HG03025 (cell line): ENCODE measurements at regions not wholly inside any gene's neighbourhood (a gene's known extent, or its start where the extent isn't known, plus 50 kb on each side); places are given as distances from the start of the nearest gene placed in this dataset.

Source experiments
- ATAC-seq: cut with Tn5 transposase; IDR thresholded peaks from one replicate; pipeline ENCODE4 v1.9.1; 2021; ENCODE audit warnings: mild to moderate bottlenecking, moderate library complexity; ENCODE audit not compliant: unreplicated experiment, low FRiP score

DNA sequence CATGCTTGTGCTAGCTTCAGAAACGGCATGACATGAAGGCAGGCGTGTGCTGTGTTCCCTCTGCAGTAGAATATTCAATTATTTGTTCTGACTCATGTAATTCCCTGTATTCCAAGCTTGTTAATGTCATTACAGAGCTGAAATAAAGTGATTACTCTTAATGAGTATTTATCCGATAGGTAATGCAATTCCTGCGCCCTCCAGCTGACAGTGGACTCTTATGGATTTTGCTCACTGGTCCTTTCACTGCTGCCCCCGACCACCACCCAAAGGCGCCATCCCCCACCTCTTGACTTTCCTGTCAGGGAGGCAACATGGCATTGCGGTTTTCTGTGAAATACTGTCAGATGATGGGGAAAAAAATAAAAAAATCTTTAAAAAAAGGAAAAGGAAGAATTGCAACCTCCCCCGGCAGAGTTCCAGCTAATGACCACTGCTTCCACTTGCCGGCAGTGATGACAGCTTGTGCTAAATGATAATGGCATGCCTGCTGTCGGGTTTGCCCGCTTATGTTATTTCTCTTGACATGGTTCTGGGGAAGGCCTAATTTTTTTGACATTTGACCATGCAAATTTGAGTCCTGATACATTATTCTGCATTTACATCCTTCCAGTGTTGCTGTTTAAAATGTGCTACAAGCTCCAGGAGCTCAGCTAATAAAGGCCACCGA is 335.3 kb upstream of the ADAMTS16 start:
- no peak for ATAC-seq

DNA sequence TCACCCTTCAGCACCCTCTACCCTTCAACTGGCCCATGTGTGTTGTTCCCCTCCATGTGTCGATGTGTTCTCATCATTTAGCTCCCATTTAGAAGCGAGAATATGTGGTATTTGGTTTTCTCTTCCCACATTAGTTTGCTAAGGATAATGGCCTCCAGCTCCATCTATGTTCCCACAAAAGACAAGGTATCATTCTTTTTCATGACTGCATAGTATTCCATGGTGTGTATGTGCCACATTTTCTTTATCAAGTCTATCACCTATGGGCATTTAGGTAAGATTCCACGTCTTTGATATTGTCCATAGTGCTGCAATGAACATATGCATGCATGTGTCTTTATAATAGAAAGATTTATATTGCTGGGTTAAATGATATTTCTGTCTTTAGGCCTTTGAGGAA is 325.1 kb upstream of the ADAMTS16 start:
- ATAC-seq: no peak

DNA sequence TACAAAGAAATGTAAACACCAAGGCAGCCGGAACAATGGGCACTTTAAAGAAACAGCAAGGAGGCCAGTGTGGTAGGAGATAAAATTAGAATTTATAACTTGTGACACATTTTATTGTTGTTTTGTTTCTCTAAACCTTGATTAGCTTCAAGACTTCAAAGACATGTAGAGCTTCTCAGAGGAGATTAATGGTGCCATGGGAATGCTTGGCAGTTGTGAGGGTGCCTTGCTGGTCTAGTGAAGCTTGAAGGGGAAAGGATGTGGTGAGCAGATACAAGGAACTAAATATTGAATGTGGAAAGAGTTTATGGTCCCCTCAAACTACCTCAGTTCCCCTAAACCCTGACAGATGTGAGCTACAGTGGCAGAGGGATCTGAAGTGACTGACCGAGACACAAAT is 322.4 kb upstream of the ADAMTS16 start:
- ATAC-seq: no peak

DNA sequence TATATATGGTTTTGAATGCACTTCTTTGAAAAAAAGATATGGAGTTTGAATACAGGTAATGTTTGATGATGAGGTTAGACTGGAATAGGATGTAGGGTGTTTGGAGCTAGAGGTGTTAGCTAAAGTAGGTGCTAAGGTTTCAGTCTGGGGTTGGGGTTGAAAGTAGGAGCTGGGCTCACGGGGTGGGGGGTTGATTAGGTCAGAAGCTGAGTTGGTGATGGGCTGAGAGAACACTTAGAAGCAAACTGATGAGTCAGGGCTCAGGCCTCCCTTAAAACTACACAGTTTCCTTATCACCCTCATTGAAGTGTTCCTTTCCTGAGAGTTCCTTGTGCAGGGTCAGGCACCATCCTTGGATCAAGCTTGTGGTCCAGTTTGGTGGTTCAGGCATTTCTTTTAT is 308.8 kb upstream of the ADAMTS16 start:
- ATAC-seq: no peak

DNA sequence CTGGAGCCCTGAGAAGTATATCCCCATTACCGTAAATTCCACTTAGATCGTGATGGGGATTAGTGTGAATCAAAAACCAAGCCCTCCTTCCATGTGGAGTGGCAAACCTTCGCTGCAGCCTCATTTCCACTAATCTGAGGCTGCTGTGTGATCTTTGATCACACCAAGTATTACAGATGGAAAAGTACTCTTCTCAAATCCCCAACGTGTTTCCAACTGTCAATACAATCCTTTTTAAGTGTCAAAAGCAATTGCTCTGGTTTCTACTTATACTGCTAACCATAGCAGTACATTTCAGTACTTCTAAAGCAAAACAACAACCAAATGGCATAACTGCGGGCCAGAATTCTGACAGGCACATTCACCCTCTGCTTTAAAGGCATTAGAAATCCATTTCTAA is 307.7 kb upstream of the ADAMTS16 start:
- ATAC-seq: no peak

DNA sequence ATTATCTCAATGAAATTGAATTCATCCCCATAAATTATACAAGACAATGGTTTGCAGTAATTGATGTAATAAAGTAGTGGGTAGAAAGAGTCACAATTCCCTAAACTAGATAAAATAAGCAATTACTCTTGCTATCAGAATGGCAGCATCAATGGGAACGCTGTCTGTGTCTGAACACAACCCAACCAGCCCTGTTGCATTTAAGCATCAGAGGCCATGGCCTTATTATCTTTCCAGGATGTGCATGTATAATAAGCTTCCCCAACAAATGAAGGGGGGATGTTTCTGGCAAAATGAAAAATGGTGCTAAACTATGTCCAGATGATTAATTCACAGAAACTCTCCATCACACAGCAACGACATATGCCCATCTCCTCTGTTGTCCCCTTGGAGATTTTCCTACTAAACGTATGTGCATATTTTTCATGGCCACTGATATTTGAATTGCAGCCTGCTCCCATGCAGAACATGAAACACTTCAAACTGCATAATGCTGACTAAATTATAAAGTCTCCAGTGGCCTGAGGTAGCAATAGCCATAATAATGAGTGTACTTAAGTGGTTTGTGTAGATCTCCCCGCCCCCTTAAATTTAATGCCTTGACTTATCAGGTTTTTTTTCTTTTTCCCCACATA is 306.9 kb upstream of the ADAMTS16 start:
- ATAC-seq: no peak

DNA sequence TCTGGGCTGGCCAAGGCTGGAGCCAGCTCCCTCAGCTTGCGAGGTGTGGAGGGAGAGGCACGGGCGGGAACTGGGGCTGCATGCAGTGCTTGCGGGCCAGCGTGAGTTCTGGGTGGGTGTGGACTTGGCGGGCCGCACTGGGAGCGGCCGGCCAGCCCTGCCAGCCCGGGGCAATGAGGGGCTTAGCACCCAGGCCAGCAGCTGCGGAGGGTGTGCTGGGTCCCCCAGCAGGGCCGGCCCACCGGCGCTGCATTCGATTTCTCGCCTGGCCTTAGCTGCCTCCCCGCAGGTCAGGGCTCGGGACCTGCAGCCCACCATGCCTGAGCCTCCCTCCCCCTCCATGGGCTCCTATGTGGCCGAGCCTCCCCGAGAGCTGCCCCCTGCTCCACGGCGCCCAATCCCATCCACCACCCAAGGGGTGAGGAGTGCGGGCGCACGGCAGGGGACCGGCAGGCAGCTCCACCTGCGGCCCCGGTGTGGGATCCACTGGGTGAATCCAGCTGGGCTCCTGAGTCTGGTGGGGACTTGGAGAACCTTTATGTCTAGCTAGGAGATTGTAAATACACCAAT is 302.6 kb upstream of the ADAMTS16 start:
- no peak for ATAC-seq

DNA sequence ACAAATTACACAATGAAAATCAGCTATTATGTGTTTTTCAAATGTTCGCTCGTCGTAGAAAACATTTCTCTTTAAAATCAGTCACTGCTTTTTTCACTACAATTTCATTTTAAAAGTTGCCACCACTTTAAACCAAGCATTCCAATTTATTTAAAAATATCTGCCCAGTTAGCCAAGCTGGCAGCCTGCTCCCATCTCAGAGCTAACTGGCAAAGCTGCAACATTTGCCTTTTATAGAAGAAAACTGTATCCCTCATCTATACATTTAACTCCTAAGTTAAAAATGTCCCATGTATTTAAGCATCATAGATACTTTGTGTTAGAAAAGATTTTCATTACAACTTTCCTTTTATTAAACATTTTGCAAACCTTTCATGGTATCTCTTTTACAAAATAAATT is 294.9 kb upstream of the ADAMTS16 start:
- ATAC-seq: no peak

DNA sequence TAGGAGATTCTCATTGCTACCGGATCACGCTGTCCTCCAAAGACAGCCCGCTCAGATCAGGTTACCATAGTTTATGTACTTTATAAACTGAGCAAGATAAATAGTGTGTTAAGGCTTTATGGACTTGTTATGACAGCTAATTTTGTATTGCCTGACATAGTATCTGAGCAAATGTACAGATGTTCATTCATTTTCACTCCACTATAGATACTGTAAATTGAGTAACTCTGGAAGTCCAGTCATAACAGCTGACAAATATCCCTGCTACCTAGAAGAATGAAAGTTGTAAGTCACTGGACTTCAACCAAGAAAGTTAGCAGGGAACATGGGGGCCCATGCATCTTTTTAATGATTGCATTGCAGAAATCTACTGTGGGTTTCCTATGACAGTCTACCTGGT is 292.4 kb upstream of the ADAMTS16 start:
- ATAC-seq: no peak

DNA sequence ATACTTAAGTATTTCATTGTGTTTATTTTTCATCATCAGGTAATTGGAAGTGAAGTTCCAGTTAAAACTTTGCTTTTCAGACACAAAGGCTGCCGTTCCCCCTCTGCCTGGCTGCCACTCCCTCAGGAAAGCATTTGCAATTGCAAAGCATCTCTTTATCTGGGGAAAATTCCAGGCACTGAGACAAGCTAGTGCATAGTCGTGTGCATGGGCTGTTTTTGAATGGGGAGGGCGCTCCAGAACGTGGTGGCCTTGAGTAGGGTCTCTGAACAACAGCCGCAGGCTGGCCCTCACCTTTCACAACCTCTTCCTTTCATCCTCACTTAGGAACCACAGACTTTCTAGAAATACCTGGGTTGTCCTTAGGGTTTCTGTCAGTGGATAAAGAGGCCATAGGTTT is 285.1 kb upstream of the ADAMTS16 start:
- ATAC-seq: no peak

DNA sequence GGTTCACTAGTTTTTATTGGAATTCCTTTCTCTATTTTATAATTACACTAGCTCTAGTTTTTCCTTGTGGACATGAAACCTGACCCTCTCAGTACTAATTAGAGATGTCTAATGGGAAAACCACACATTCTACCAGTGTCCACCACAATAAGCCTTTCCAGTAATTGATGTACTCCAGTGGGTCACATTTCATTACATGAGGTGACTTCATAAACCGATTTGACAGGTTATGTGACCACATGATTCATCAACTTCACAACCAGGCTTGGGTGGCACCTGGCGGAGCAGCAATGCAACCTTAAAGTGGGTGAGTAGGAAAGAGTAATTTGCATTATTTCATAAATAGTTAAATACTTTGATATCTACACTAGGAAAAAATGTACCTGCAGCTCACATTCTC is 284.2 kb upstream of the ADAMTS16 start:
- ATAC-seq: no peak

DNA sequence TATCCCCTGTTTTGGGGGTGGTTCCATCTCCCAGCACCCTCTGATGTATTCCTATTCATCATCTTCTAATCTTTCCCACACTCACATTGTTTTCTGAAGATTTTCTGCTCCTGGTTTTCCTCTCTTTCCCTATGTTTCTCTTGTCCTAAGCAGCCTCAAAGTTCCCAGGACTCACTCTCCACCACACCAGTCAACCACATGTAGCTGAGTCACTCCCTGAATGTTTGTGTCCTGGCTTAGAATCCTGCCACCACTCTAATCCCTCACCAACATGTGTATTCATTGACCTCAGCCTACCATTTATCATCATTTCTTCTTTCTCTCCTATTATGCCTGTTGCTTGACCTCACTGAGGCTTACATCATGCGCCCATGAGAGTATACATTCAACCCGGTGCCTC is 282.4 kb upstream of the ADAMTS16 start:
- no peak for ATAC-seq

DNA sequence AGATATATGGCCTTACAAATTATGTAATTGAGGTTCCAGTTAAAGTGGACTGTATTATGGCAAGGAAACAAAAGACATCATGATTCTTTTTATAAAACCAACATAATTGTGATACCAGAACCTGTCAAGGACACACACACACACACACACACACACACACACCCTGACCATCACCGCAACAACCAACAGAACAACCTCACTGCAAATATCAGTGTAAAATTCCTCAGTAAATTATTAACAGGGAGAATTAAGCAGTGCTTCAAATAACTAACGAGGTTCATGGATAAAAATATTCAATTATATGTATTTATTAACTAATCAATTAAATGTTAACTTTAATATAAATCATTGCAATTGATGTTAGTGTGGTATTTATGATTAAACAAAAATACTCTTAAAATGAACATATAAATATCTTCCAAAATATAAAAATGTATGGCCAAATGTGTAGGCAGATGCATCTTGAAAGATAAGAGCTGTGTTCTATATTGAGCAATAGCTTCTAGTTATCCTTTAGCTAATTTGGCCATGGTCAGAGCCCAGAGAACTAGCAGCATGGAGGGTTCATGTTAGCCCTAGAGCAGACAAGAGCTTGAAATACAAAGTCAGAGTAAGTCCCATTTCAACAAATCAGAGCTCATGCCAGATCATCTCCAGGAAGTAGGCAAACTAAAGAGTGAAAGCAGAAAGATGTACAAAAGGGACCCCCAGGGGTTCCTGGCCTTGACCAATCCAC is 280.5 kb upstream of the ADAMTS16 start:
- ATAC-seq: no peak

DNA sequence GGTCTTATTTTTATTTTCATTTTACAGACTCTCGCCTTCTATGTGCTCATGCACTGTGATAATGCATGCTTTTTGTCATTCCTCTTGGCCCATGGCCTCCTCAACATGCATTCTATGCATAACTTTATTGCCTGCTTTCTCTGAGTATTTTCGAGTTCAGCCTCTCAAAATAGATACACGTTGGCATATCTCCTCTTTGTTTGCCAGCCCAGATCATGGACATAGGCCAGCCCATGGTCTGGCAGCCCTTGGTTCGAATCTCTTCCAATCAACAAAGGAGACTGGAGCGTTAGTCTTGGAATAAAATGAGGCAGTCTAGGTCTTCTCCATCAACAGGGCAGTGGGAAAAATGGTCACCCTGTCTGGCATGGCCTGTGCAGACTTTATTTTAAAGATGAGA is 279.5 kb upstream of the ADAMTS16 start:
- ATAC-seq: no peak

DNA sequence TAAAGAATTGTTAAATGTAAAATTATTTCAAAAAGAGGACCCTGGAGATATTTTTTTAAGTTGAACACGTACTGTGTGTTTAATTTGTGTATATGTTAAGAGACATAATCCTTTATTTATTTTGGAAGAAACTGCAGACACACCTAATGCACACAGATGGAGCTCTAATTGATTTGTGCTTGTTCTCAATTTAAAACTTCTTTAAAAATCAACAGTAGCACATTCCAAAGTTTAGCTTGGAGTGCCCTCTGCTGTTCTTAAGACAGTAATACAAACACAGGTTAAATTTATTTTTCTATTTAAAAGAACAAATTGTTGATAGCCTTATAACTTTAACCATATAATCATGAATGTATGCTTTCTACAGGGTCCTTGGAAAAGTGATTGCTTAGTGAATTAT is 277.6 kb upstream of the ADAMTS16 start:
- ATAC-seq: no peak

DNA sequence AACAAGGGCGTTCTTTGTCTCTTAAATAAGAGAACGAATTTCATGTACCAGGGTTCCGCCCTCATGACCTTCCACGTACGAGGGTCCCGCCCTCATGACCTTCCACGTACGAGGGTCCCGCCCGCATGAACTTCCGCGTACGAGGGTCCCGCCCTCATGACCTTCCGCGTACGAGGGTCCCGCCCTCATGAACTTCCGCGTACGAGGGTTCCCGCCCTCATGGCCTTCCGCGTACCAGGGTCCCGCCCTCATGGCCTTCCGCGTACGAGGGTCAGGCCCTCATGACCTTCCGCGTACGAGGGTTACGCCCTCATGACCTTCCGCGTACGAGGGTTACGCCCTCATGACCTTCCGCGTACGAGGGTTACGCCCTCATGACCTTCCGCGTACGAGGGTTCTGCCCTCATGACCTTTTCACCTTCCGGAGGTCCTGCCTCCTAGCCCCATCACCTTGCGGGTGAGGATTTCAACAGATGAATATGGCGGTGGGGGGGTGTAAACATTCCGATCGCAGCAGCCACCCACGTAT is 273.9 kb upstream of the ADAMTS16 start:
- no peak for ATAC-seq

DNA sequence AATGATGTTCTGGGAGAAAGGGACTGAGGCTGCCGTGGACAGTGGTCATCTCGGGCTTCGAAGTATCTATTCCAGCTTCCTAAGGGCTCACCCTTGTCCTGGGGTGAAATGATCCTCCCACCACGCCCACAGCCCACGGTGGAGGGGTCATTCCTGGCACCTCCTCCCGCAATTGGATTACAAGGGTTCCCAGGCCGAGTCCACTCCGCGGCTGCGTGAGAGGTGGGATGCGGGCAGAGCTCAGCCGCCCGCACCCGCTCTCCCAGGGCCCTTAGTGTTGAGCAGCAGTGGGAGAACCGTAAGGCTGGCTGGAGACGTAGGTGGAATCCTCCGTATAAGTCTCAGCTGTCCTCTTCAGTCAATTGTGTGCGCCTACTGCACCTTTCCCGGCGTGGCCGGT is 273.3 kb upstream of the ADAMTS16 start:
- ATAC-seq: no peak

DNA sequence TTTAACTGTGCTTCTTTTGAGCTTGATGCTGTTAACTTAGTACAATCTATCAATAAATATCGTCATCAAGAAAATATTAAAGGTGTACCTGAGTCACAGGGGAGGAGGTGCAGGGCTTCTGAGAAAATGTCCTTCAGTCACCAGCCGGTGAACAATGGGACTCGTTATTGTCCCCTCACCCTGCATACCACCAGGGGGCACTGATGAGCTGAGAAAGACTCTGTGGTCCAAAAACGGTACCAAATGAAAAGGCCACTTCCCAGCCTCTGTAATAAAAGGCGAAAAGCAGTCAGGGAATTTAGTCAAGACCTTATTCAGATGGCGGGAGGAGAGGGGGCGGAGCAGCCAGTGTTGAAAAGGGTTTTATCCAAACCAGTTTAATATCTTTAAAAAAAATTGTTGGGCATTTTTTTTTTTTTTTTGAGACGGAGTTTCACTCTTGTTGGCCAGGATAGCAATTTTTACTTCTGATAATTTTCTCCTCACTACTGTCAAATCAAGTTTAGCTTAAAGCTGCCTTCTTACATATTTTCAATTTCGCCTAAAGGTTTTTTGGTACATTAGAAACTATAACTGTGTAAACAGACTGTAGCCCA is 271.9 kb upstream of the ADAMTS16 start:
- ATAC-seq: peak; percentile 64

DNA sequence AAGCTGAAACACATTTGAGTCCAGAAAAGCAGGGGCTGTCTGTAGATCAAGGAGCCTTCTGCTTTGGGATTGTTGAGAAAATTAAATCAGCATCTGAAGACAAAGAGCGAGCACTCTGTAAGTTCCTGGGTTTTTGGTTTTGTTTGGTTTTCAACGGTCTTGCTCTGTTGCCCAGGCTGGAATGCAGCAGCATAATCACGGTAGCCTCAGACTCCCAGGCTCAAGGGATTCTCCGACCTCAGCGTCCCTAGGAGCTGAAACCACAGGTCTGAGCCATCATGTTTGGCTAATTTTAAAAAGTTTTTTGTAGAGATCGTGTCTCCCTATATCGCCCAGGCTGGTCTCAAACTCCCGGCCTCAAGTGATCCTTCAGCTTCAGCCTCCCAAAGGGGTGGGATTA is 266.5 kb upstream of the ADAMTS16 start:
- no peak for ATAC-seq

DNA sequence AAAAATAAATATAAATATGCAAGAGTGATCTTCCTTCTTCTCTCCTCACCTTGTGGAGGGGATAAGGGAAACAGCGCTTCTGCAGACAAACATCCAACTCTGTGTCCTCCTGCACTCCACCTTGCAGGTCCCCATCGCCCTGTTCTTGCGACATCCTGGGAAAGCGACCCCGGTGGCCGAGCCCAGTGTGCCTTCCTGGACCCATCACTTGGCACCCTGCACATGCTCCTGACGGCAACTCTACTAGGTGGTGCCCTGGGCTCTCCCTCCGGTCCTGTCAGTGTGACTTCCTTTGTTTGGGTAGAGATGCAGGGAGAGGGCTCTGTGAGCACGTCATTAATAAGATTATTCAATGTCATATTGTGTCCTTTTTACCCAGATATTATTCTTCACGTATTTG is 266.0 kb upstream of the ADAMTS16 start:
- ATAC-seq: no peak

DNA sequence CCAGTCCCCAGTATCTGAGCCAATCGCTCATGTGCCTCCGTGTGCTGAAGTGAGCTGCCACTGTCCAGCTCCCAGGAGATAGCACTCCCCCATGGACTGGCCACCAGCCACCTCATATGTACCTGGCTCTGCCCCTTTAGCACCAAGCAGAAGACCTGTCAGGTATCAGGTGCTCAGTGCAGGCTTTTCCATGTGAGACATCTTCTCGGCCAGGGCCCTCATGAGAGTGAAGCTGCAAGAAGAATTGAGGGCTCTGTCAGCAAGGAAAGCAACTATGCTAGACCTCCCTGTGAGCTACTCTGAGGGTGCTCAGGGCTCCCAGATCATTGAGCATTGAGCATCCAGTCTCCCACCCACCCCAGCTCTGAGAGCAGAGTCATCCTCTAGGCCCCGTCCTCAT is 264.2 kb upstream of the ADAMTS16 start:
- no peak for ATAC-seq
